ENCODE measurements at regions not wholly inside any gene's neighbourhood (a gene's known extent, or its start where the extent isn't known, plus 50 kb on each side); places are given as distances from the start of the nearest gene placed in this dataset.

- Histone ChIP-seq H3K36me3 (replicated peaks in 1 of 2; ENCODE audit: control extremely low read depth in 1 of 2, control insufficient read depth in 1 of 2, extremely low read depth in 1 of 2, insufficient read depth in 2 of 2, low read length in 1 of 2) (no peaks in the 10 kb centered on the region), H3K27me3 (replicated peaks in 1 of 4; ENCODE audit: control extremely low read depth in 1 of 4, control insufficient read depth in 3 of 4, insufficient read depth in 4 of 4, low read length in 3 of 4) (no peaks in the 10 kb centered on the region), H3K4me2 (replicated peaks; ENCODE audit: low read depth, low read length, poor library complexity, severe bottlenecking) (no peak overlapping the region), H3K4me3 (ENCODE audit: control extremely low read depth in 1 of 5, extremely low read depth in 1 of 5, insufficient read depth in 1 of 5, low read depth in 2 of 5, low read length in 4 of 5) (no peak overlapping the region), H2AFZ (ENCODE audit: insufficient read depth, low read depth, low read length, poor library complexity, severe bottlenecking) (no peak overlapping the region), H3K9me3 (ENCODE audit: control extremely low read depth in 1 of 3, control insufficient read depth in 2 of 3, insufficient read depth in 1 of 3, low read length in 2 of 3) (peaks cover 0 to 5% (median 0%) of the 10 kb centered on the region in 3 donors), H3K79me2 (ENCODE audit: control insufficient read depth, insufficient read depth, low read length) (no peaks in the 10 kb centered on the region), H3K27ac (ENCODE audit: low read length in 2 of 2) (no peak overlapping the region), H4K20me1 (ENCODE audit: control insufficient read depth, insufficient read depth, low read length, poor library complexity, severe bottlenecking) (no peaks in the 10 kb centered on the region), H3K4me1 (ENCODE audit: control insufficient read depth in 2 of 2, insufficient read depth in 2 of 2, low read length in 2 of 2) (no peaks in the 10 kb centered on the region), H3K9ac (ENCODE audit: low read length) (no peak overlapping the region)
- no peak for TF ChIP-seq CTCF (IDR thresholded peaks at IDR 0.05)
- TF ChIP-seq EZH2 (IDR thresholded peaks at IDR 0.05; ENCODE audit: borderline replicate concordance, insufficient read depth, low read depth, low read length, poor library complexity, severe bottlenecking) = no peak
- Mint-ChIP-seq H3K27ac (no peak overlapping the region), H3K9me3 (ENCODE audit: insufficient read depth) (peaks cover 3% of the 10 kb centered on the region), H3K27me3 (no peaks in the 10 kb centered on the region), H3K4me3 (no peak overlapping the region), H3K4me1 (no peaks in the 10 kb centered on the region)
- WGBS (ENCODE audit: insufficient coverage) = no CpG with 5 or more reads among the region's 1 CpG
- CTCF ChIA-PET = no interaction called here
- DNase-seq (no peak), ATAC-seq (ENCODE audit: low read depth) (no peak)
- POLR2A ChIA-PET = no interaction called here
- intact Hi-C loops (cut with micrococcal nuclease) = no loop called here
These were observed 333.9 kb upstream of the KIRREL3 start for GRCh38 chr11:127334466-127334865.

GRCh38 chr11:127332896-127333295, 332.3 kb upstream of the KIRREL3 start:
- POLR2A ChIA-PET = no interaction called here
- no peak for ATAC-seq (ENCODE audit: low read depth)
- Mint-ChIP-seq H3K4me1 (no peaks in the 10 kb centered on the region), H3K4me3 (no peak overlapping the region), H3K27ac (no peak overlapping the region), H3K27me3 (no peaks in the 10 kb centered on the region), H3K9me3 (ENCODE audit: insufficient read depth) (peaks cover 3% of the 10 kb centered on the region)
- Histone ChIP-seq H3K27me3 (replicated peaks in 1 of 4; ENCODE audit: control extremely low read depth in 1 of 4, control insufficient read depth in 3 of 4, insufficient read depth in 4 of 4, low read length in 3 of 4) (no peaks in the 10 kb centered on the region), H3K79me2 (ENCODE audit: control insufficient read depth, insufficient read depth, low read length) (no peaks in the 10 kb centered on the region), H2AFZ (ENCODE audit: insufficient read depth, low read depth, low read length, poor library complexity, severe bottlenecking) (no peak overlapping the region), H3K4me3 (ENCODE audit: control extremely low read depth in 1 of 5, extremely low read depth in 1 of 5, insufficient read depth in 1 of 5, low read depth in 2 of 5, low read length in 4 of 5) (no peak overlapping the region), H3K9me3 (ENCODE audit: control extremely low read depth in 1 of 3, control insufficient read depth in 2 of 3, insufficient read depth in 1 of 3, low read length in 2 of 3) (peaks cover 0 to 5% (median 0%) of the 10 kb centered on the region in 3 donors), H3K9ac (ENCODE audit: low read length) (no peak overlapping the region), H3K27ac (ENCODE audit: low read length in 2 of 2) (no peak overlapping the region), H3K36me3 (replicated peaks in 1 of 2; ENCODE audit: control extremely low read depth in 1 of 2, control insufficient read depth in 1 of 2, extremely low read depth in 1 of 2, insufficient read depth in 2 of 2, low read length in 1 of 2) (no peaks in the 10 kb centered on the region), H4K20me1 (ENCODE audit: control insufficient read depth, insufficient read depth, low read length, poor library complexity, severe bottlenecking) (no peaks in the 10 kb centered on the region), H3K4me1 (ENCODE audit: control insufficient read depth in 2 of 2, insufficient read depth in 2 of 2, low read length in 2 of 2) (no peaks in the 10 kb centered on the region), H3K4me2 (replicated peaks; ENCODE audit: low read depth, low read length, poor library complexity, severe bottlenecking) (no peak overlapping the region)
- no peak for DNase-seq
- WGBS (ENCODE audit: insufficient coverage) = no CpG with 5 or more reads among the region's 2 CpGs
- no peak for TF ChIP-seq CTCF (IDR thresholded peaks at IDR 0.05)
- no peak for TF ChIP-seq EZH2 (IDR thresholded peaks at IDR 0.05; ENCODE audit: borderline replicate concordance, insufficient read depth, low read depth, low read length, poor library complexity, severe bottlenecking)
- intact Hi-C loops (cut with micrococcal nuclease) = no loop called here
- CTCF ChIA-PET = no interaction called here

Data from B cell (primary cell).